OCI-LY3 (cell line): ENCODE measurements at regions not wholly inside any gene's neighbourhood (a gene's known extent, or its start where the extent isn't known, plus 50 kb on each side); places are given as distances from the start of the nearest gene placed in this dataset.

Experiments used
- EZH2phosphoT487 ChIP-seq: fragments of 200-600 bp; shearing (Covaris generic); IDR thresholded peaks from 2 replicates; pipeline ENCODE4 v1.6.1; 2018; ENCODE audit warnings: antibody characterized with exemption, mixed run types, low read depth
- TF ChIP-seq, protein P1 (sequence below): fragments of 200-600, 300-600 bp; sonication (generic); IDR thresholded peaks from 2 replicates; pipeline ENCODE4 v1.5.1; 2014; ENCODE audit warnings: antibody characterized with exemption, low read length, low read depth

DNA sequence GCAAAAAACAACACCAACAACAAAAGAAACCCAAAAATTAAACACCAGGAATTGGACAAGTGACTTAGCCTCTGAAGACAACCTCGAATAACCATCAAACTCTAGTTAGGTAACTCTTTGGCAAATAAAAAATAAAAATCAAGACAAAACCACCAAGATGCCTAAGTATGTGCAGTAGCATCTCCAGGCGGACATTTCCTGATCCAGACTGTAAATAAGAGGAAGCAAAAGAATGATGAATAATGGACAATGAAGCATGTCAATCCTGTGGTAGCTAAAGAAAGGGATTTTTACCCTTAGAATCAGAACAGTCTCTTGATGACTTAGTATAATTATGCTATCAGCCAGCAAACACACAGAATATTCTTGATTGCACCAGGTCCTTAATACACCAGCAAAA lies 276.7 kb upstream of the DIAPH2 start:
- TF ChIP-seq, protein P1, sequence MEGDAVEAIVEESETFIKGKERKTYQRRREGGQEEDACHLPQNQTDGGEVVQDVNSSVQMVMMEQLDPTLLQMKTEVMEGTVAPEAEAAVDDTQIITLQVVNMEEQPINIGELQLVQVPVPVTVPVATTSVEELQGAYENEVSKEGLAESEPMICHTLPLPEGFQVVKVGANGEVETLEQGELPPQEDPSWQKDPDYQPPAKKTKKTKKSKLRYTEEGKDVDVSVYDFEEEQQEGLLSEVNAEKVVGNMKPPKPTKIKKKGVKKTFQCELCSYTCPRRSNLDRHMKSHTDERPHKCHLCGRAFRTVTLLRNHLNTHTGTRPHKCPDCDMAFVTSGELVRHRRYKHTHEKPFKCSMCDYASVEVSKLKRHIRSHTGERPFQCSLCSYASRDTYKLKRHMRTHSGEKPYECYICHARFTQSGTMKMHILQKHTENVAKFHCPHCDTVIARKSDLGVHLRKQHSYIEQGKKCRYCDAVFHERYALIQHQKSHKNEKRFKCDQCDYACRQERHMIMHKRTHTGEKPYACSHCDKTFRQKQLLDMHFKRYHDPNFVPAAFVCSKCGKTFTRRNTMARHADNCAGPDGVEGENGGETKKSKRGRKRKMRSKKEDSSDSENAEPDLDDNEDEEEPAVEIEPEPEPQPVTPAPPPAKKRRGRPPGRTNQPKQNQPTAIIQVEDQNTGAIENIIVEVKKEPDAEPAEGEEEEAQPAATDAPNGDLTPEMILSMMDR: no peak
- TF ChIP-seq EZH2phosphoT487: no peak
